HL-60 (cell line): ENCODE measurements at regions not wholly inside any gene's neighbourhood (a gene's known extent, or its start where the extent isn't known, plus 50 kb on each side); places are given as distances from the start of the nearest gene placed in this dataset.

Experiments used
- GABPA ChIP-seq: IDR thresholded peaks from 2 replicates; pipeline ENCODE4 v1.6.1; 2012; ENCODE audit warnings: low read depth
- POLR2AphosphoS5 ChIP-seq: IDR thresholded peaks from 2 replicates; pipeline ENCODE4 v1.6.1; 2012; ENCODE audit warnings: low read depth
- TF ChIP-seq, protein P1 (sequence below): IDR thresholded peaks from one replicate; pipeline ENCODE4 v1.5.1; 2011; ENCODE audit warnings: low read length, control low read depth, inconsistent platforms; ENCODE audit not compliant: insufficient read depth

DNA sequence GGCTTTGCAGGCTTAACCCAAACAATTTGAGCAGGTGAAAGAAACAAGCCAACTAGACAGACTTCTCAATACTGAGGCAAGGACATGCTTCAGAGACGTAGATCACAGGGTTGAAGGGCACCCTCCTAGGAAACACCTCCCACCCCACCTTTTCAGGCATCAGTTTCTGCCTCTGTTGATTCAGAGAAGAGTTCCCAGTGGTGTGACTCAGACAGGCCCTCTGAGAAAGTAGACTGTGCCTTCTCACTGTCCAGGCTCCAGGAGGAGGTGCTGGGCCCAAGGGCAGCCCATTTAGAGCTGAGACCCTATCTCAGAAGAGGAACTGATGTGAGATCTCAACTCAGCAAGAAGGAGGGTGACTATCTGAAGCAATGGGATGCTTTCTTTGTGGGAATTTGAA is 108.1 kb downstream of the FAM50B start:
- TF ChIP-seq, protein P1, sequence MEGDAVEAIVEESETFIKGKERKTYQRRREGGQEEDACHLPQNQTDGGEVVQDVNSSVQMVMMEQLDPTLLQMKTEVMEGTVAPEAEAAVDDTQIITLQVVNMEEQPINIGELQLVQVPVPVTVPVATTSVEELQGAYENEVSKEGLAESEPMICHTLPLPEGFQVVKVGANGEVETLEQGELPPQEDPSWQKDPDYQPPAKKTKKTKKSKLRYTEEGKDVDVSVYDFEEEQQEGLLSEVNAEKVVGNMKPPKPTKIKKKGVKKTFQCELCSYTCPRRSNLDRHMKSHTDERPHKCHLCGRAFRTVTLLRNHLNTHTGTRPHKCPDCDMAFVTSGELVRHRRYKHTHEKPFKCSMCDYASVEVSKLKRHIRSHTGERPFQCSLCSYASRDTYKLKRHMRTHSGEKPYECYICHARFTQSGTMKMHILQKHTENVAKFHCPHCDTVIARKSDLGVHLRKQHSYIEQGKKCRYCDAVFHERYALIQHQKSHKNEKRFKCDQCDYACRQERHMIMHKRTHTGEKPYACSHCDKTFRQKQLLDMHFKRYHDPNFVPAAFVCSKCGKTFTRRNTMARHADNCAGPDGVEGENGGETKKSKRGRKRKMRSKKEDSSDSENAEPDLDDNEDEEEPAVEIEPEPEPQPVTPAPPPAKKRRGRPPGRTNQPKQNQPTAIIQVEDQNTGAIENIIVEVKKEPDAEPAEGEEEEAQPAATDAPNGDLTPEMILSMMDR, result no peak
- TF ChIP-seq POLR2AphosphoS5 (no peak), GABPA (no peak)
